Kidney (tissue), 13 donors: ENCODE measurements at regions not wholly inside any gene's neighbourhood (a gene's known extent, or its start where the extent isn't known, plus 50 kb on each side); places are given as distances from the start of the nearest gene placed in this dataset.
A peak's percentile ranks its signal among the peaks of the same experiment; 100 is the strongest.

Experiments used
- DNase-seq, 5 donors: peaks; one replicate each; pipeline ENCODE4 v3.0.0-alpha.2; 2013 to 2020
- FAIRE-seq: peaks from 2 replicates; lab custom pipeline; 2012; peaks lifted over from hg19 to GRCh38; lab: Jason Lieb, UNC
- H3K27ac ChIP-seq, 2 donors: one replicate each; pipeline ENCODE4 v1.7.0; 2013; ENCODE audit warnings: low read depth in 2 of 2, low read length in 2 of 2, inconsistent platforms in 1 of 2
- H3K27me3 ChIP-seq: one replicate; pipeline ENCODE4 v1.7.1; 2013; ENCODE audit warnings: low read length, inconsistent platforms; ENCODE audit not compliant: control insufficient read depth, insufficient read depth
- H3K36me3 ChIP-seq, 3 donors: one replicate each; pipeline versions ENCODE4 v1.7.0 to v1.7.1; 2013; ENCODE audit warnings: low read length in 3 of 3, control low read depth in 1 of 3, inconsistent platforms in 1 of 3; ENCODE audit not compliant: insufficient read depth in 3 of 3, control insufficient read depth in 2 of 3
- H3K4me1 ChIP-seq, 3 donors: one replicate each; pipeline versions ENCODE4 v1.7.0 to v1.7.1; 2013; ENCODE audit warnings: low read length in 3 of 3, inconsistent platforms in 1 of 3, low read depth in 1 of 3; ENCODE audit not compliant: control insufficient read depth in 2 of 3, insufficient read depth in 2 of 3
- H3K4me3 ChIP-seq, 3 donors: one replicate each; pipeline versions ENCODE4 v1.7.0 to v1.8.1; 2013; ENCODE audit warnings: low read length in 3 of 3, control low read depth in 1 of 3, inconsistent platforms in 1 of 3
- H3K9ac ChIP-seq, 3 donors: one replicate each; pipeline versions ENCODE4 v1.7.0 to v1.7.1; 2013; ENCODE audit warnings: low read length in 3 of 3, control low read depth in 1 of 3, inconsistent platforms in 1 of 3
- H3K9me3 ChIP-seq, 3 donors: one replicate each; pipeline versions ENCODE4 v1.7.0 to v1.7.1; 2013; ENCODE audit warnings: low read length in 3 of 3, control low read depth in 1 of 3, inconsistent platforms in 1 of 3; ENCODE audit not compliant: control insufficient read depth in 2 of 3, insufficient read depth in 1 of 3
- CTCF ChIP-seq: IDR thresholded peaks from 3 replicates; pipeline ENCODE4 v1.5.1; 2012; ENCODE audit warnings: mild to moderate bottlenecking, moderate library complexity, borderline replicate concordance; ENCODE audit not compliant: insufficient read depth; ENCODE audit errors: extremely low read depth
- intact Hi-C: fragments of 100-400 bp; cut with DNase I; formaldehyde crosslinking; loops from one replicate; pipeline ENCODE4 v1.11.1; 2022
- donor health status: control.
- donor health status: control.
- donor health status: control.
- donor health status: control.
- donor health status: control.
- donor health status: DM: yes; HTN: yes; CAD: no.
- donor health status: Normal renal cell carcinoma (clear cell type).

GRCh38 chr7:119708891-119709290 is 564.1 kb upstream of the KCND2 start:
- Histone ChIP-seq H3K9me3 (no peaks in the 10 kb centered on the region), H3K36me3 (no peaks in the 10 kb centered on the region), H3K4me3 (no peak overlapping the region), H3K9ac (no peak overlapping the region), H3K27me3 (no peaks in the 10 kb centered on the region), H3K4me1 (no peaks in the 10 kb centered on the region), H3K27ac (no peak overlapping the region)
- DNase-seq (no peak), FAIRE-seq (no peak)
- intact Hi-C loops, result no loop called here
- no peak for TF ChIP-seq CTCF

GRCh38 chr7:119711104-119711503 is 561.9 kb upstream of the KCND2 start:
- no peak for TF ChIP-seq CTCF
- no peak overlapping the region for H3K4me3 ChIP-seq
- H3K9ac ChIP-seq, result no peak overlapping the region
- no peak for FAIRE-seq
- no peaks in the 10 kb centered on the region for H3K36me3 ChIP-seq
- intact Hi-C loops, result no loop called here
- no peaks in the 10 kb centered on the region for H3K4me1 ChIP-seq
- no peaks in the 10 kb centered on the region for H3K9me3 ChIP-seq
- H3K27me3 ChIP-seq, result no peaks in the 10 kb centered on the region
- DNase-seq, result no peak
- no peak overlapping the region for H3K27ac ChIP-seq

GRCh38 chr7:119712886-119713462 is 560.0 kb upstream of the KCND2 start:
- FAIRE-seq (no peak), DNase-seq (peak in 1 of 5 donors; percentile 7)
- Histone ChIP-seq H3K4me1 (no peaks in the 10 kb centered on the region), H3K36me3 (no peaks in the 10 kb centered on the region), H3K4me3 (no peak overlapping the region), H3K27me3 (no peaks in the 10 kb centered on the region), H3K9ac (no peak overlapping the region), H3K27ac (no peak overlapping the region), H3K9me3 (no peaks in the 10 kb centered on the region)
- intact Hi-C loops, result no loop called here
- TF ChIP-seq CTCF, result no peak

GRCh38 chr7:119713606-119714005 is 559.4 kb upstream of the KCND2 start:
- no peak for DNase-seq
- Histone ChIP-seq H3K4me1 (no peaks in the 10 kb centered on the region), H3K27ac (no peak overlapping the region), H3K27me3 (no peaks in the 10 kb centered on the region), H3K4me3 (no peak overlapping the region), H3K9ac (no peak overlapping the region), H3K9me3 (no peaks in the 10 kb centered on the region), H3K36me3 (no peaks in the 10 kb centered on the region)
- intact Hi-C loops, result no loop called here
- no peak for TF ChIP-seq CTCF
- FAIRE-seq, result no peak
